ENCODE measurements at regions not wholly inside any gene's neighbourhood (a gene's known extent, or its start where the extent isn't known, plus 50 kb on each side); places are given as distances from the start of the nearest gene placed in this dataset.

GRCh38 chr4:124469981-124470380 is 242.6 kb downstream of the ANKRD50 start:
- DNase-seq (ENCODE audit: low spot score): no peak

- DNase-seq (ENCODE audit: low spot score): no peak
Observed at GRCh38 chr4:124478470-124478869, 234.1 kb downstream of the ANKRD50 start.

GRCh38 chr4:124480061-124480460 is 232.5 kb downstream of the ANKRD50 start:
- no peak for DNase-seq (ENCODE audit: low spot score)

GRCh38 chr4:124481123-124481522 is 231.4 kb downstream of the ANKRD50 start:
- no peak for DNase-seq (ENCODE audit: low spot score)

GRCh38 chr4:124483048-124483906 is 229.3 kb downstream of the ANKRD50 start:
- no peak for DNase-seq (ENCODE audit: low spot score)

GRCh38 chr4:124484008-124484407 is 228.5 kb downstream of the ANKRD50 start:
- no peak for DNase-seq (ENCODE audit: low spot score)

- no peak for DNase-seq (ENCODE audit: low spot score)
Observed at GRCh38 chr4:124484940-124485339, 227.6 kb downstream of the ANKRD50 start.

- no peak for DNase-seq (ENCODE audit: low spot score)
Observed at GRCh38 chr4:124486423-124486822, 226.1 kb downstream of the ANKRD50 start.

- DNase-seq (ENCODE audit: low spot score): no peak
Observed at GRCh38 chr4:124487651-124488050, 224.9 kb downstream of the ANKRD50 start.

GRCh38 chr4:124491361-124492145 is 221.0 kb downstream of the ANKRD50 start:
- DNase-seq (ENCODE audit: low spot score): no peak

- no peak for DNase-seq (ENCODE audit: low spot score)
Observed at GRCh38 chr4:124499261-124499660, 213.3 kb downstream of the ANKRD50 start.

GRCh38 chr4:124501576-124501975 is 211.0 kb downstream of the ANKRD50 start:
- DNase-seq (ENCODE audit: low spot score): no peak

- DNase-seq (ENCODE audit: low spot score): no peak
Observed at GRCh38 chr4:124504431-124504830, 208.1 kb downstream of the ANKRD50 start.

GRCh38 chr4:124505211-124505610 is 207.3 kb downstream of the ANKRD50 start:
- no peak for DNase-seq (ENCODE audit: low spot score)

- DNase-seq (ENCODE audit: low spot score): no peak
Observed at GRCh38 chr4:124509151-124509550, 203.4 kb downstream of the ANKRD50 start.

GRCh38 chr4:124514588-124514987 is 197.9 kb downstream of the ANKRD50 start:
- DNase-seq (ENCODE audit: low spot score): no peak

GRCh38 chr4:124515591-124515990 is 196.9 kb downstream of the ANKRD50 start:
- no peak for DNase-seq (ENCODE audit: low spot score)

GRCh38 chr4:124519196-124519595 is 193.3 kb downstream of the ANKRD50 start:
- DNase-seq (ENCODE audit: low spot score): no peak

GRCh38 chr4:124523816-124524215 is 188.7 kb downstream of the ANKRD50 start:
- DNase-seq (ENCODE audit: low spot score): no peak

- no peak for DNase-seq (ENCODE audit: low spot score)
Observed at GRCh38 chr4:124525524-124525923, 187.0 kb downstream of the ANKRD50 start.

- no peak for DNase-seq (ENCODE audit: low spot score)
Observed at GRCh38 chr4:124526331-124526730, 186.2 kb downstream of the ANKRD50 start.

- DNase-seq (ENCODE audit: low spot score): no peak
Observed at GRCh38 chr4:124526769-124527168, 185.8 kb downstream of the ANKRD50 start.

- DNase-seq (ENCODE audit: low spot score): no peak
Observed at GRCh38 chr4:124527364-124527763, 185.2 kb downstream of the ANKRD50 start.

All from CD4-positive, alpha-beta T cell treated with Interleukin-15 for 4 hours (primary cell).